ENCODE measurements at regions not wholly inside any gene's neighbourhood (a gene's known extent, or its start where the extent isn't known, plus 50 kb on each side); places are given as distances from the start of the nearest gene placed in this dataset.

GRCh38 chr6:169913096-169913638 lies 161.7 kb downstream of the ERMARD start:
- TF ChIP-seq CTCF (IDR thresholded peaks at IDR 0.05), result no peak

GRCh38 chr6:169912266-169913095 lies 161.1 kb downstream of the ERMARD start:
- no peak overlapping the region for H3K27ac ChIP-seq
- H3K9ac ChIP-seq (ENCODE audit: low read depth in 2 of 2, low read length in 2 of 2), result no peak overlapping the region
- no peaks in the 10 kb centered on the region for H3K27me3 ChIP-seq
- no peak for DNase-seq
- no peaks in the 10 kb centered on the region for H3K36me3 ChIP-seq
- H3K4me3 ChIP-seq, result no peak overlapping the region
- no peaks in the 10 kb centered on the region for H3K9me3 ChIP-seq
- no peaks in the 10 kb centered on the region for H3K4me1 ChIP-seq
- intact Hi-C loops (cut with DNase I), result no loop called here
- TF ChIP-seq CTCF (IDR thresholded peaks at IDR 0.05), result no peak

More at GRCh38 chr6:169913096-169913638, 161.7 kb downstream of the ERMARD start:
- Histone ChIP-seq H3K4me3 (no peak overlapping the region), H3K36me3 (no peaks in the 10 kb centered on the region), H3K9me3 (no peaks in the 10 kb centered on the region), H3K9ac (ENCODE audit: low read depth in 2 of 2, low read length in 2 of 2) (no peak overlapping the region), H3K27me3 (no peaks in the 10 kb centered on the region), H3K27ac (no peak overlapping the region), H3K4me1 (no peaks in the 10 kb centered on the region)
- intact Hi-C loops (cut with DNase I), result no loop called here
- no peak for DNase-seq

GRCh38 chr6:169911264-169912263 lies 160.1 kb downstream of the ERMARD start:
- no peaks in the 10 kb centered on the region for H3K4me1 ChIP-seq
- H3K9me3 ChIP-seq, result no peaks in the 10 kb centered on the region
- no peak overlapping the region for H3K4me3 ChIP-seq
- H3K9ac ChIP-seq (ENCODE audit: low read depth in 2 of 2, low read length in 2 of 2), result no peak overlapping the region
- H3K27ac ChIP-seq, result no peak overlapping the region
- intact Hi-C loops (cut with DNase I), result no loop called here
- DNase-seq, result no peak
- no peaks in the 10 kb centered on the region for H3K36me3 ChIP-seq
- no peaks in the 10 kb centered on the region for H3K27me3 ChIP-seq
- TF ChIP-seq CTCF (IDR thresholded peaks at IDR 0.05), result no peak

GRCh38 chr6:169909113-169909512 lies 157.7 kb downstream of the ERMARD start:
- H3K4me3 ChIP-seq, result no peak overlapping the region
- no peaks in the 10 kb centered on the region for H3K36me3 ChIP-seq
- intact Hi-C loops (cut with DNase I), result no loop called here
- H3K9ac ChIP-seq (ENCODE audit: low read depth in 2 of 2, low read length in 2 of 2), result no peak overlapping the region
- no peaks in the 10 kb centered on the region for H3K27me3 ChIP-seq
- DNase-seq, result no peak
- no peaks in the 10 kb centered on the region for H3K9me3 ChIP-seq
- no peaks in the 10 kb centered on the region for H3K4me1 ChIP-seq
- H3K27ac ChIP-seq, result no peak overlapping the region
- no peak for TF ChIP-seq CTCF (IDR thresholded peaks at IDR 0.05)

GRCh38 chr6:169908403-169908933 lies 157.0 kb downstream of the ERMARD start:
- H3K9ac ChIP-seq (ENCODE audit: low read depth in 2 of 2, low read length in 2 of 2), result no peak overlapping the region
- no peaks in the 10 kb centered on the region for H3K4me1 ChIP-seq
- intact Hi-C loops (cut with DNase I), result no loop called here
- no peaks in the 10 kb centered on the region for H3K9me3 ChIP-seq
- no peak for TF ChIP-seq CTCF (IDR thresholded peaks at IDR 0.05)
- no peak overlapping the region for H3K4me3 ChIP-seq
- H3K36me3 ChIP-seq, result no peaks in the 10 kb centered on the region
- DNase-seq, result no peak
- no peaks in the 10 kb centered on the region for H3K27me3 ChIP-seq
- H3K27ac ChIP-seq, result no peak overlapping the region

All from colonic mucosa (tissue), 4 donors.